ENCODE measurements at regions not wholly inside any gene's neighbourhood (a gene's known extent, or its start where the extent isn't known, plus 50 kb on each side); places are given as distances from the start of the nearest gene placed in this dataset.

DNA sequence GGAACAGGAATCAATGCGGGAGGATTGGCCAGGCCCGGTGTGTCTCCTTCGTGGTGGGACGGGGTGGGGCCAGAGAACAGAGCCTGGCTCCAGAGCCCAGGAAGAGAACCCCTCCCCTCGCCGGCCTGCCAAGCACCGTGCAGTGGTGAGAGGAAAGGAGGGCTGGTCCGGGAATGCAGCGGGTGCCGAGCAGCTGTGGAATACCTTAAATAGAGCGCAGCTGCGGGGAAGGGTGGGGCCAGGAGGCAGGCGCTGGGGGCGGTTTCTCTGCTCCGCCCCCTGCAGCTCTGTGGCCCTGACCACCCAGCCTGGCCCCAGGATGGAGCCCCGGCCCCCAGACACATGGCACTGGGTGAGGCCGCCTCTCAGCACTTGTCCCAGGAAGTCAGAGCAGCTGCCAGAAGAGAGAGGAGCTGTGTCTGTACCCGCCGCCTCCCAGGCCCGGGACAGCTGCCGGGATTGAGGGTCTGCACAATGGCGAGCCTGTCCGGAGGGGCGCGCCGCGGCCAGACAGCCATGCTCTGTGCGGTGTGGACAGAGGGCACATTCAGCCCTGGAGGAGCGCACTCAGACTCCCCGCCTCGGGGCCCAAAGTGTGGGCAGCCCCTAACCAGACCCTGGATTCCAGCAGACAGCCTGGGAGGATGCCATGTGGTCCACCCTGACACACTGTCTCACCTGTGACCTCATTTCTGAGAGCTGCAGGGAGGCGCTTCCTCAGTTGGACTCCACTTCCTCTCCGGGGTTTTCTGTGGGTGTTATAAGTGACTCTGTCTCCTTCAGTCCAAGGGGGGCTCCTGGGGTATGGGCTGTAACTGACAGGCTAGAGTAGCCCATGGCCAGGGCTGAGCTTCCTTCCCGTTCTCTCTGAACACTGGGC lies 268.8 kb downstream of the SEC14L1 start:
- no peak for DNase-seq (ENCODE audit: extremely low read depth, low read depth, low spot score)

DNA sequence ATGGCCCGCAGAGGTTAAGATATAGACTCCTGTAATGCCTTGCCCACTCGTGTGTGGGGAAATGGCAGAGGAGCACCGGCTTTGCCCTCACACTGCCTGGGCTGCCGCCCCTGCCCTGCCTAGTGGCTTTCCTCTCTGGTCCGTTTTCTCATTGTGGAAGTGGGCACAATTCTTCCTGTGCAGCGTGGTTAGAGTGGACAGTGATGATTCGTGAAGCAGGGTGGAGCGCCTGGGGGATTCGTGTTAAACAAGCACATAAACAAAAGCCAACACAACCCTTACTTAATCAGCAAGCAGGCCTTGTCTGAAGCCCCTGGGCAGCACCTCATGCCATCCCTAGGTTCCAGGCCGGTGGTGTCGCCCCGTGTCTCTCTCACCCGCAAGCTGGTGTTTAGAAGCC lies 269.7 kb downstream of the SEC14L1 start:
- no peak for DNase-seq (ENCODE audit: extremely low read depth, low read depth, low spot score)

DNA sequence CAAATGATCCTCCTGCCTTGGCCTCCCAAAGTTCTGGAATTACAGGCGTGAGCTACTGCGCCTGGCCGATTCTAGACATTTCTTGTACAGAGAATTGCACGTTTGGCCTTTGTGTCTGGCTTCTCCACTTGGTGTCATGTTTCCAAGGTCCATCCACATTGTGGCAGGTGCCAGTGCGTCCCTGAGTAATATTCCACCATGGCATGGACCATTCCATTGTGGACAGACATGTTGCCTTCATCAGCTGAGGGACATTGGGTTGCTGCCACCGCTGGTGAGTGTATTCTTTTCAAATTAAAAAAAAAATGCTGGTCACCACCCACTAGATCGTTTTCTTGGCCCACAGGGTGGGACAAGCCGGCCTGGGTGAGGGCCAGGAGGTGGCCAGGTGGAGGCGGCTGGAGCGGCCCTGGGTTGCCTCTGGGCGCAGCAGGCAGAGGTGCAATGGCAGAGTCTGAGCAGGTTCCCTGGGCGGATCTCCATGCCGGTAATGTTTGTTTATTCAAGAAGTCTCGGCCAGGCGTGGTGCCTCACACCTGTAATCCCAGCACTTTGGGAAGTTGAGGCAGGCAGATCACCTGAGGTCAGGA lies 274.1 kb downstream of the SEC14L1 start:
- DNase-seq (ENCODE audit: extremely low read depth, low read depth, low spot score) = no peak

- no peak for DNase-seq (ENCODE audit: extremely low read depth, low read depth, low spot score)
Observed at GRCh38 chr17:77416105-77416713, 275.4 kb downstream of the SEC14L1 start.

- DNase-seq (ENCODE audit: extremely low read depth, low read depth, low spot score) = no peak
Observed at GRCh38 chr17:77417575-77417974, 276.8 kb downstream of the SEC14L1 start.

- DNase-seq (ENCODE audit: extremely low read depth, low read depth, low spot score) = no peak
Observed at GRCh38 chr17:77418609-77419008, 277.8 kb downstream of the SEC14L1 start.

- DNase-seq (ENCODE audit: extremely low read depth, low read depth, low spot score) = no peak
Observed at GRCh38 chr17:77419095-77419494, 278.3 kb downstream of the SEC14L1 start.

DNA sequence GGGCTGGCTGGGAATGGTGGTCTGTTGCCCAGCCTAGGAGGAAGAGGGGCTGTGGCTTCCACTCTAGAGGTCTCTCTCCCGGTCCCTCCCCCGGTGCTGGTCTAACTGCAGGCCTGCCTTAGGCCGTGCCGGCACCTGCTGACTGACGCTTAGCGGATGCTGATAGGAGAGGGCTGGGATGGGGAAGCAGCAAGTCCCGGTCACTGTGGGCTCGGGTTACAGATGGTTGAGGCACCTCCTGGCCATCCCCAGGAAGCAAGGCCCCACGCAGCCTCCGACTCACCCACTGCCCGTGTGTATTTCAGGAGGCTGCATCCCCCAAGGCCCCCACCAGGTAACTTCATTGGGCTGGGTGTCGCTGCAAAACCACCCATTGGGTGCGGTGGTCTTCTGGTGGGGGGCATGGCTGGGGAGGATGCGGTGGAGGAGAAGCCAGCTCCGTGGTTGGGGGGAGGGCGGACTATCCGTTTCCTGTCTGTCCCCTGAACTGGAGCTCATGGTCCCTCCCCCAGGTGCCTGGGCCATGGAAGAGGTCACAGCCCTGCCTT lies 278.9 kb downstream of the SEC14L1 start:
- DNase-seq (ENCODE audit: extremely low read depth, low read depth, low spot score) = no peak

- no peak for DNase-seq (ENCODE audit: extremely low read depth, low read depth, low spot score)
Observed at GRCh38 chr17:77420095-77420803, 279.5 kb downstream of the SEC14L1 start.

DNA sequence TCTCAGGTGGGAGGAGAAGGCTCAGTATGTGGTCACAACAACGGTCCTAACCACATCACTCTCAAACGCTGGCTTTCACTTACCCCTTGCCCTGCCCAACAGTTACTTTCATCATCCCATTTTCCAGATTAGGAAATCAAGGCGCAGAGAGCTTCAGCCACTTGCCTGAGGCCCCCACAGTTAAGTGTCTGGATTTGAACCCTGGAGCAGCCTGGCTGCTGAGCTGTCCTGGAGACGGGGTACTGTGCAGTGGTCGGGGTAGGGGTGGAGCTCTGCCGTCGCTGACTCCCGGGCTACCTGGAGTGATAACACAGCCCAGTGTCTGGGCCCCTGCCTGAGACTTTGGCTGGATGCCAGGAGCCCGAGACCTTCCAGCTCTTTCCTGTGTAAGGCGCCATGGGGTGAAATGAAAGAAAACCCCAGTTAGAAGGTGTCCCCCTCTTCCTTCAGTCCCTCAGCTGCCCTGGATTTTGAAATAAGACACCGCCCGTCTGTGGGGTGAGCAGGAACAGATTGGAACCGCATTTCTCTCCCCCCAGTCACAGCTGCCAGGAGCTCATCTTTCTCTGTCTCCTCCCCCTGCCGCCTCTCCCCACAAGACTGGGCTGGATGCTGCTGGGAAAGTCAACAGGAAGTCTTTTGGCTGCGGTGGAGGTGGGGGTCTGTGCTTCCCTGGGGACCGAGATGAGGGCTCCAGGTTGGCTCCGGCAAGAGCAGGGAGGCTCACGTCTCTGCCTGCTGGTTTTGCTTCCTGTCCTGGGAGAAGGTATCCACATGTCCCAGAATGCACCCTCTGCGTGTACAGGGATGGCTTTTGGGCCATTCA lies 280.2 kb downstream of the SEC14L1 start:
- DNase-seq (ENCODE audit: extremely low read depth, low read depth, low spot score) = no peak

- DNase-seq (ENCODE audit: extremely low read depth, low read depth, low spot score) = no peak
Observed at GRCh38 chr17:77421630-77421972, 280.8 kb downstream of the SEC14L1 start.

DNA sequence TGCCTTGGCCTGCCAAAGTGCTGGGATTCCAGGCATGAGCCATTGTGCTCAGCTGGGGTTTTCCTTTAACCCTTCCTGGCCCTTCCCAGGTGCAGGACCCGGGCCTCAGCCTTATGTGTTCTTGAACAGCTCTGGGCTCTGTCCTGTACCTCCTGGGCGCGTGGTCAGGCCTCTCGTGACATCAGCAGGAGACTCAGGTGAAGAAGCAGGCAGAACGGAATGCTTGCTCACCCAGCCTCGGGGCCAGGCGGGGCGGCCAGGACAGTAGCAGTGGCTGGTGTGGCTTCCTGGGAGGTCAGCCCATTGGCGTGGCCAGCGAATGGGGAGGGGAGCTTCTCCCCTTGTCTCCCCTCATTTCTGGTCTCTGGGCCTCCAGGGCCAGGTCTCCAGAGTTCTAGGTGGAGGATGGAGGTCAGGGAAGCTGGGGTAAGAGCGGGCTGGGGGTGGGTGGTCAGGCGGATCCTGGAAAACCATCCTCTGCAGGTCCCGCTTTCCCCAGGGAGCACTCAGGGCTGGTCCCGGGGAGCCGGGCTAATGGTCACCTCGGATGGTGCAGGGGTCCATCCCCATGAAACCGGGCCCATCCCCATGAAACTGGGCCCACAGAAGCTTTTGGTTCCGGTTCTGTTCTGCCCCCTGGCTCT lies 281.5 kb downstream of the SEC14L1 start:
- DNase-seq (ENCODE audit: extremely low read depth, low read depth, low spot score) = no peak

- no peak for DNase-seq (ENCODE audit: extremely low read depth, low read depth, low spot score)
Observed at GRCh38 chr17:77422748-77423113, 282.0 kb downstream of the SEC14L1 start.

- DNase-seq (ENCODE audit: extremely low read depth, low read depth, low spot score) = no peak
Observed at GRCh38 chr17:77423589-77424451, 283.1 kb downstream of the SEC14L1 start.

DNA sequence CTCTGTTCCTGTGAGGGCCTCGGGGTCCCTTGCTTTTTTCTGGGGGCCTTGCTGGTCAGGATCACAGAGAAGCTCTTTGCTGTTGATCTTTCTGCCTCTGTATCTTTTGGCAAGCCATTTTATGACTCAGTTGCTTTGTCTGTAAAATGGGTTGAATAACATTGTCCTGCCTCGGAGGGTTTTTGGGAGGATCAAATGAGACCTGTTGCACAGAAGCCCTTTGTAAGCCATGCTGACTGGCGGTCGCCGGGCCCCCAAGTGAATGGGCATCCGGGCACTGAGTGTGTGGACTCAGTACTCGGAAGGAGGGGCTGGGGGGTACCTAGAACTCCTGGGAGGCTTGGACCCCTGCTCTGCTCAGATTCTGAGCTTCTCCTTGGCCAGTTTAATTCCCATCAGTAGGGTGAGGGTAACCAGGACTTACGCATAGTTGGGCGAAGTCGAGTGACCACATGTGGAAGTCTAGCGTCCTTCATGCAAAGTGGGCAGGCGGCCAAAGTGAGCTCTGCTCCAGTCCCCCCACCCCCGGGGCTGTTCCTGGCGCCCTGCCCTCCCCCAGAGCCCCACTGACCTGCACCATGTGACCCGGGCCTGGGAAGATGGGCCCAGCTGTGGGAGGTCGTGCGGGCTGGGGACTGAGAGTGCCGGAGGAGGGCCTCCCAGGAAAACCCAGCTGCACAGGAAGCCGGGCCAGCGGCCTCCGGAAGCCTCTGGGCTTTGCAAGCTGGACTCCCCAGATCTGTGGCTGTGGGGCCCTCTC lies 284.0 kb downstream of the SEC14L1 start:
- DNase-seq (ENCODE audit: extremely low read depth, low read depth, low spot score) = no peak

- no peak for DNase-seq (ENCODE audit: extremely low read depth, low read depth, low spot score)
Observed at GRCh38 chr17:77425348-77425747, 284.6 kb downstream of the SEC14L1 start.

- no peak for DNase-seq (ENCODE audit: extremely low read depth, low read depth, low spot score)
Observed at GRCh38 chr17:77425791-77426641, 285.2 kb downstream of the SEC14L1 start.

All from glomerular endothelial cell (primary cell).